Vagina (tissue), 2 donors: ENCODE measurements at regions not wholly inside any gene's neighbourhood (a gene's known extent, or its start where the extent isn't known, plus 50 kb on each side); places are given as distances from the start of the nearest gene placed in this dataset.

ENCODE experiments used
- POLR2AphosphoS5 ChIP-seq, 2 donors: sonication (generic); formaldehyde crosslinking; IDR thresholded peaks; one replicate each; pipeline ENCODE4 v1.9.0; 2017; ENCODE audit warnings: antibody characterized with exemption in 2 of 2, mild to moderate bottlenecking in 2 of 2, low read depth in 1 of 2; ENCODE audit not compliant: insufficient read depth in 1 of 2
- TF ChIP-seq, protein P1 (sequence below), 3 experiments: fragments of 450-650 bp in 2 of 3; fragments of 200-600 bp in 1 of 3; sonication (generic) in 1 of 3; IDR thresholded peaks; one replicate each; pipeline ENCODE4 v1.5.1; 2017 to 2019; ENCODE audit warnings: antibody characterized with exemption in 3 of 3, mild to moderate bottlenecking in 2 of 3, moderate library complexity in 2 of 3

DNA sequence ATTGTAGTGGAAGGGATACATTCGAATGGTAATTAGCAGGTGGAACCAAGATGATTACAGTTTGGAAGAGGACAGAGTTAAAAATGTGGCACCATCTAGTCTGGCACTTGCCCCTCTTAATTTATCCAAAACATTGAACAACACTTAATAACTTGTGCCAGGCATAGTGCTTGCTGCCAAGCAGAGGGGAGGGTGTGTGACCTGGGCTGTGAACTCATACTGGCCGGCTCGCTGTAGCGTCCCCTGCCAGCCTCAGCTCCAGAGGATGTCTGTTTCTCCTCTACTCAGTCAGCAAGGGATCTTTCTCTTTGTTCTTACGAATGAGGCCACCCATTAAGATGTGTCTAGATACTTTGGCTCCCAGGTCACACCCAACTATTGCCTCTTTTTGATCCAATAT is 179.4 kb upstream of the INHBA start:
- TF ChIP-seq, protein P1, sequence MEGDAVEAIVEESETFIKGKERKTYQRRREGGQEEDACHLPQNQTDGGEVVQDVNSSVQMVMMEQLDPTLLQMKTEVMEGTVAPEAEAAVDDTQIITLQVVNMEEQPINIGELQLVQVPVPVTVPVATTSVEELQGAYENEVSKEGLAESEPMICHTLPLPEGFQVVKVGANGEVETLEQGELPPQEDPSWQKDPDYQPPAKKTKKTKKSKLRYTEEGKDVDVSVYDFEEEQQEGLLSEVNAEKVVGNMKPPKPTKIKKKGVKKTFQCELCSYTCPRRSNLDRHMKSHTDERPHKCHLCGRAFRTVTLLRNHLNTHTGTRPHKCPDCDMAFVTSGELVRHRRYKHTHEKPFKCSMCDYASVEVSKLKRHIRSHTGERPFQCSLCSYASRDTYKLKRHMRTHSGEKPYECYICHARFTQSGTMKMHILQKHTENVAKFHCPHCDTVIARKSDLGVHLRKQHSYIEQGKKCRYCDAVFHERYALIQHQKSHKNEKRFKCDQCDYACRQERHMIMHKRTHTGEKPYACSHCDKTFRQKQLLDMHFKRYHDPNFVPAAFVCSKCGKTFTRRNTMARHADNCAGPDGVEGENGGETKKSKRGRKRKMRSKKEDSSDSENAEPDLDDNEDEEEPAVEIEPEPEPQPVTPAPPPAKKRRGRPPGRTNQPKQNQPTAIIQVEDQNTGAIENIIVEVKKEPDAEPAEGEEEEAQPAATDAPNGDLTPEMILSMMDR (IDR thresholded peaks at IDR 0.05) = no peak
- TF ChIP-seq POLR2AphosphoS5 (IDR thresholded peaks at IDR 0.05; ENCODE audit: insufficient read depth in 1 of 2, low read depth in 1 of 2) = no peak
